ENCODE measurements at regions not wholly inside any gene's neighbourhood (a gene's known extent, or its start where the extent isn't known, plus 50 kb on each side); places are given as distances from the start of the nearest gene placed in this dataset.

DNA sequence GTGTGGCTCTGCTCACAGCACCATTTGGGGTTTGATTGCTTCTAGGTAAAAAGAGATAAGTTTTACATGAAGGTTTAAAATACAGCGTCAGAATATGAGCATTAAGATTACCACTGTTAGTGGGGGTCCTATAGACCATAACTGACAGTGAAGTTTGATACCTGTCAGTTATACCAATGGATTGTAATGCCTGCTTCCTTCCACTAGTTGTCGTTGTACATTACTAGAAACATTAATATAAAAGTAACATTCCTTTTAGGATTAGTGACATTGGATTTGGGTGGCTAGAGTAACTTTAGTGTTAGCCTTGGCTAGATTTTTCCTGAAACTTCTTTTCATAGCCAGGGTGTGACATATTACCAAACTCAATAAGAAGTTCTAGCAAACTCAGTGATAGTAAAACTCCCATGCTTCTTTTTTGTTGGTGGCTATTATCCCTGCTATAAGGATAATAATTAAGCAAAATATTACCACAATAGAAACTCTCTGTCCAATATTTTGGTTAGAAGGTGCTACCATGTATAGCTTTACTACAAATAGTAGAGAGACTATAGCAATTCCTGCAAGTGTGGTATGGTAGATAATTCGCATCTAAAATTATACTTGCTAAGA, 57.1 kb downstream of the FAM181B start:
- DNase-seq = no peak

DNA sequence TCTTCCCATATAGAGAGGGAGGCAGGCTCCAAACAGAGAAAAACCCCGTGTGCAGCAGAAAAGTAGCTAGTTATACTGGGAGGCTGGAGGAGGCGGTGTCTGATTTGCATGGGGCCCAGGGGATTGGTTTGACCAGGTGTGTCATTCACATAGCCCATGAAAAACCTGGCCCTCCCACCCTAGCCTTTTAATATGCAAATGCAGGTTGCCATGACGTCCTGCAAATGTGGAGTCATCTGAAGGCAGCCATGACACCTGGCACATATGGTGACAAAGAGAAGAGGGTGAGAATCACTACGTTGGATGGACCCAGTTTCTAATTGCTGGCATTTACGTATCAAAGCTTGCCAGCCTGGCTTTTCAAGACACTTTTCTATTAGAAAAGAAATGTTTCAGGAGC, 57.8 kb downstream of the FAM181B start:
- no peak for DNase-seq

DNA sequence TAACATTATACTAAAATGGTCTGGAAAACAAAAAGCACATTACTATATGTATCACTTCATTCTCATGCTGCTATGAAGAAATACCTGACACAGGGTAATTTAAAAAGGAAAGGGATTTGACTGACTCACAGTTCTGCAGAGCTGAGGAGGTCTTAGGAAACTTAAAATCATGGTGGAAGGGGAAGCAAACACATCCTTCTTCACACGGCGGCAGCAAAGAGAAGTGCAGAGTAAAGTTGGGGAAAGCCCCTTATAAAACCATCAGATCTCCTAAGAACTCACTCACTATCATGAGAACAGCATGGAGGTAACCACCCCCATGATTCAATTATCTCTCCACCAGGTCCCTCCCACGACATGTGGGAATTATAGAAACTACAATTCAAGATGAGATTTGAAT, 60.0 kb downstream of the FAM181B start:
- DNase-seq = no peak

DNA sequence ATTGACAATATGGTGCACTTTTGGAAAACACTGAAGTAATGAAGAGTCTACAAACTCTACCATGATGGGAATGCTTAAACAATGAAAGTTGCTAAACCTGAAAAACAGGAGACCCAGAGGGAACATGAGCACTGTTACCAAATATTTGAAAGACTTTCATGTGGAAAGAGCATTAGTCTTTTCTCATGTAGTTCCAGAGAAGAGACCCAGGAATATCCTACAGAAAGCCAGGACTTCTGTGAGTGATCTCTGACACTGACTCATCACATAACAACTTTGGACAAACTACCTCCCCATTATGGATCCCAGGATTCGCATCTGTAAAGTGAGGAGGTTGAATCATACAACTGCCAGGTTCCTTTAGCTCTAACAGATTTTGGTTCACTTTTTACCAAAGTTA, 62.2 kb downstream of the FAM181B start:
- no peak for DNase-seq

DNA sequence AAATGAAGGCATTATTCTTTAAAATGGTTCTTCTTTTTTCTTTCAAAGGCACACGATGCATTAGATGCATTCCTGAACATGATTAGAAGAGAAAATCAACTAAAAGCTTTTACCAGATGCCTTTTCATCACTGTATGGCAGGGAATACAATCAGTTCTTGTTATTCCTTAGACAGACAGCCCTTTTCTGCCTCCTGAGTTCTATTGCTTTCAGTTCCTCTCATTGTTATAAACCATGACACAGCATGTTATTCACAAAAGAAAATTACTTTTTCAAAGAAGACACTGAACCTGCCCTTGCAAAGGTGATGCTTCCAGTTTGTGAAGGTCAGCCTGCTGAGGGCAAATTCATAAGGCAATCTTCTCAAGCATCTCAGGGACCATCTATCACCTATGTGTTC, 70.1 kb downstream of the FAM181B start:
- no peak for DNase-seq

DNA sequence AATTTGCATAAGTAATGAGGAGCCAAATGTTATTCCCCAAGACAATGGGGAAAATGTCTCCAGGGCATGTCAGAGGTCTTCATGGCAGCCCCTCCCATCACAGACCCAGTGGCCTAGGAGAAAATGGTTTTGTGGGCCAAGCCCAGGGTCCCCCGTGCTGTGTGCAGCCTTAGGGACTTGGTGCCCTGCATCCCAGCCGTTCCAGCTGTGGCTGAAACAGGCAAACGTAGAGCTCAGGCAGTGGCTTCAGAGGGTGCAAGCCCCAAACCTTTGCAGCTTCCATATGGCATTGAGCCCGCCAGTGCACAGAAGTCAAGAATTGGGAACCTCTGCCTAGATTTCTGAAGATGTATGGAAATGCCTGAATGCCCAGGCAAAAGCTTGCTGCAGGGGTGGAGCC, 79.9 kb downstream of the FAM181B start:
- DNase-seq = no peak

DNA sequence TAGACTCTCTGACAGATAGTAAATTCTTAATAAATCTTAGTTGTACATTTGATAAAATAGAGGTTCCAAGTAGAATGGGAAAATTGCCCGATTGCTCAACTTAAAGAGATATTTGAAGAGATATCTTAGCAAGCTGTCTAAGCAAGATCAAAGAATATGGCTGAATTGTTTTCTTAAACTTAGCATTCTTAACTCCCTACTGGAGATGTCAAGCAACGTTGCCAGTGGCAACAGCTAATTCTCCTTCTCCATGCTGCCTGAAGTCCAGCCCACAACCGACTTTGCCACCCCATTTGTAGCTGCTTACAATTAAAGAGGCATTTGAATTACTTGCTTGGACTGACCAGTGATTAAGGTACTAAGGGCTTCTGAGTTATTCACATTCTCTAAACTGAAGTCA, 94.4 kb downstream of the FAM181B start:
- DNase-seq = no peak

DNA sequence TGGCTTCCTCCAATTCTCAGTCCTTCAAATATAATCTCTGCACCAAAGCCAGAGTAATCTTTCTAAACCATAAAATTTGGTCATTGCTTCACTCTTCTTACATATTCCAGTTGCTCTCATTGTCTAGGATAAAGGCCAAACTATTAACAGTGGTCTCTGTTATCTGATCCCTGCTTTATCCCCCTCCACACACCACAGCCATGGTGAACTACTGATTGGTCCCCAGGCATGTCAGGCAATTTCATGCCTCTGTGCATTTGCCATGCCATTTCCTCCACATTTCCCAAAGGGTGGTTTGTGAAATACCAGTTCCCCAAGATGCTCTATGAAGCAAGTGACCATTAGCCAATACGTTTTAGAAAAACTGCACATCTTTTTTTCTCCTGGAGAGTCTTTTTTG, 97.0 kb downstream of the FAM181B start:
- no peak for DNase-seq

DNA sequence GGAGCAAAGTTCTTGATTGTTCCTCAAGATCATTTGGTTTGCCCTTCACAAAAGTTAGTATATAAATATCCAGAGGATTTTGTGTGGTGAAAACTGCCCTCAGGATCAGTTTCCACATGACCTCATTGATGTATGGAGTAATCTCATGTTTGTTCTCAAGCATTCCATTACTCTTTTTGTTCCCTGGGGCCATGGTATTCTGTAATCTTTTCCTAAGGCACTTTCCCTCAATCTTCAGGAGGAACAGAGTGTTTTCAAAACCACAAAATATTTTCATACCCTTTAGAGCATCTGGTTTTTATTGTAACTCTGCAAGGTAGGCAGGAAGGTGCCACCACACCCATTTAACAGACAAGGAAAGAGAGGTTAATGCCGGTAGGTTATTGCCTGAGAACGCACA, 99.6 kb downstream of the FAM181B start:
- no peak for DNase-seq

DNA sequence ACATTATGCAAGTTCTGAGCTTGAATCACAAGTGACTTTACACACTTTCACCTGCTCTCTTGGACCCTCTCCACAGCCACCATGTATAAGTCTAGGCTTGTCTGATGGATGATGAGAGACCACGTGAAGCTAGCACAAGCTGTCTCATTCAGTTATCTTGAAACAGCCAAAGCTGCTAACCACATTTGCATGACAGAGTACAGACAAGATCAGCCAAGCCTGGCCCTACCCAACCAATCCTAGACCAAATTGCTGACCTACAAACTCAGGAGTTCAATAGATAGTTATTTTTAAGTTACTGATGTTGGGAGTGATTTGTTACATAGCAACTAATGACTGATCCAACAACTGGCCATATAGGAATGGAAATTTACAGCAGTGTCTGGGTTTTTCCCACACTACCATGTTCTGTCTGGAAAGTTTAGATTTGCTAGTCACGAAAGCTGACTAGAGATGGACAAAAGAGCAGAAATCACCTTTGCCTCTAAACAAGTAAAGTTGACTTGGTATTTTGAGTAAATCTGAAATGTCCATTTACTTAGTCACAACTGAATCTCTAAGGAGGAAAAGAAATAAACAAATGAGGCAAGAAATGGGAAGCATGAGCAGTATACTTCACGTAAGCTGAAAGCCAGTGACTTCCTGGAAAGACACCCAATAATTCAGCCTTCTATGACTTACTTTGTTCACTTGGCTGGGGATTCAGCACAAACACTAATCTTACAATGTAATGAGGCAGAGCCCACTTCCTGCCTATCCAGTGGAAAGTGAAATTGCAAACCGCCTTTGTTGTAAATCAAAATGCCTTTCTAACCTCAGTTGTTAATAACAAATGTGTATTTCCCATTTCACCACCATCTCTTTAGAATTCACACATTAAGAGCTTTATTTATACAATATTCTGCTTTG, 101.7 kb downstream of the FAM181B start:
- no peak for DNase-seq

DNA sequence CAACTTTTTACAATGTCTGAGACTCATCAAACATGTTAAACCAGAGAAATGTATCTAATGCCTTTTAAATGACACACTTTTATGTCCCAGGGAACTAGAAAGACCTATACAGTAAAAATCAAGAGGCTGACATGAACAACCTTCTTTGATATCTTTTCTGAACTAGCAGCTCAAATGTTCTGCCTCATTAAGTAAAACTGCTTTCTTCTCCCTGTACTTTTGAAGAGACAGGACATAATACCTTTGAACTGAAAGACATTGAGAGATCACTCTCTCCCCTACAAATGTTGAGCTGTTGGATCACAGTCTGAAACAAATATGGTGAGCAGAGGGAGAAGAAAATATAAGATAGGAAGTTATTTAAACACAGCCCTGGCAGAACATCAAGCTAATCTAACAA, 123.0 kb downstream of the FAM181B start:
- DNase-seq = no peak

DNA sequence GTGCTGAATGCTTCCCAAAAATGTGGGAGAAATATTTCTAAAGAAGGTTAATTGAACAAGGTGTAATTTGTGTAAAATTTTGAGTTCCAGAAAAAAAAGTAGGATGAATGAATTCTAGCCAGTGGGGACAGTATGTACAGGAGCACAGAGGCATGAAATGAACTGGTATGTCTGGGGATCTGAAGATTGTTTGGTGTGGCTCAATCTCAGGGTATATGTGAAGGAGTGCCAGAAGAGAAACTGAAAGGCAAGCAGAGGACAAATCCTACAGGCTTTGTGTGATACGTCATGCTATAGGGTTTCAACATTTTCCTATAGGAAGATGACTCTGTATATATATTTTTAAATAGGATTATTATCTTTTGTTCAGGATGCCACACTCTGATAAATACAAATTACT, 126.9 kb downstream of the FAM181B start:
- no peak for DNase-seq

DNA sequence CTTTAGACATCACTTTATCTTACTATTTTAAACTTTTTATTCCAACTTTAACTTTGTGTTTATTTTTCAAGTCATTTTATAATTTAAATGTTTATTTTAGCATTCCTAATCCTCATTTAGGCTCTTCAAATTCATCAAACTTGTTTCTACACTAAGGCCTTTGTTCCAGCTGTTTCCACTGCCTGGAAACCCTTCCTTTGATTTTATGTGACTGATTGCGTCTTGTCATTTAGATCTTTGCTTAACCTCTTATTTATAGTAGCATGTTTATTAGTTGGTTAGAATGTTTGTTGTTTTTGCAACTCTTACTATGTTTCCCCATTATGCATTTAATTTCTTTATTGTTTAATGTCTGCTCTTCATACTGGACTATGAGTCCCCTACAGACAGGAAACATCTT, 132.0 kb downstream of the FAM181B start:
- DNase-seq = no peak

DNA sequence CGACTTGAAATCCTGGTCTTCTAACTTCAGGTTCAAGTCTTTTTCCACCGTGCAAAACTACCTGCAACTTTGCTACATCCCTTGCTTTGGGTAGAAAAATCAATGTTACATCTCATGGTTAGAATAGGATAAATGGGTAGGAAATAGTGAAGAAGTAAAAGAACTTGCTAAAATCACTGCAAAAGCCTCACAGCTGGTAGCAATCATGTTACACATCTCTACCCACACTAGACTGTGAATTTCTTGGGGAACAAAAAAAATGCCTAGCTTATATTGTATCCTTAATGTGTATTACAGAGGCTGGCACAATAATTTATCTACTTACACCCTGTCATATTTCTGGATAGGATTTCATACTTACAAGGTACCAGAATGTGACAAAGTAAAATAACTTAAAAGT, 133.8 kb downstream of the FAM181B start:
- no peak for DNase-seq

DNA sequence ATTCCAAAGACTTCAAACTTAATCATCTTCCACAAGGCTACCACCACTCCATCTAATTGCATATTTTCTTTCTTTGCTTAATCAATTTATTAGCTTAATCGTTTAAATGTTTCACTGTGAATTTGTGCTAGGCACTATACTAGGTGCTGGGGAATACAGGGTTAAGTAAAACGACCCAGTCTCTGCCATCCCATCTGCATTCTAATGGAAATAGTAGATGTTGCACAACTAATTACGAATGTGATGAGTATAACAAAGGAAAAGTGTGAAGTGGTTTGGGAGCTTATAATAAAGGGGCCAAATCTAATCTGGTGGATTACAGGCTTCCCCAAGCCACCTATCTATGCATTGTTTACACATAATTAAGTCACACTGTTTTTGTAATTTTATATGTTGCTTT, 147.1 kb downstream of the FAM181B start:
- no peak for DNase-seq

DNA sequence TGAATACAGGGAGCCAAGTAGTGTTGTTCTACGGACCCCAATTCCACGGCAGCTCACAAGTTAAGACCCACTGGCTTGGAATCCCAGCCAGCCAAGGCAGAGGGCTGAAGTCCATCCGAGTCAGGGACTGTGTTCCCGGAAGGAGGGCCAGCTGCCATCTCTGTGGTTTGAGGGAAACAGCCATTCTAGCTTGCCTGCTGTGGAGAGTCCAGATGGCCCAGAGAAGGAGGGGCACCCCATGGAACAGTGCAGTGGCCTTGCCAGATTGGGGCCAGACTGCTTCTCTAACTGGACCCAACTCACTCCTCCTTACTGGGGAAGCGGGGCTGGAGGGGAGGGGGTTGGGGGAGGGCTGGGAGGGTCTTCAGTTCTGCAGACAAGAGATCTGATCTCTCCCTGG, 156.4 kb downstream of the FAM181B start:
- DNase-seq = no peak

DNA sequence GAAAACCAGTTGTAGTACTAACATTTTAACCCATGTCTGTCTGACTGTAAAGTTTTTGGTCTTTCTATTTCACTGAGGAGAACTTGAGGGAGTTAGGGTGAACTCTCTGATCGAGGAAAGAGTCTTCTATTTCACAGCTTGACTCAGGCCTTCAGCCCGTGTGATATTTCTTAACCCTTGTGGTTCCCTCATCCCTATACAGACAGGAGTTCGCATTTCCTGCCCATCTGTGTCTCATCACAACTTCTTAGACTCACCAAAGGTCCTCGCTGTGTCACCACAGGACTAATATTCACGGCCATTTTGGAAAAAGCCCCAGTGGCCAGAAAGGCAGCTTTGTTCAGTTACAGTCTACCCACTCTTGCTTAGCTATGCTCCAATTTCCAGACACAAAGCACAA, 172.8 kb downstream of the FAM181B start:
- DNase-seq = no peak

DNA sequence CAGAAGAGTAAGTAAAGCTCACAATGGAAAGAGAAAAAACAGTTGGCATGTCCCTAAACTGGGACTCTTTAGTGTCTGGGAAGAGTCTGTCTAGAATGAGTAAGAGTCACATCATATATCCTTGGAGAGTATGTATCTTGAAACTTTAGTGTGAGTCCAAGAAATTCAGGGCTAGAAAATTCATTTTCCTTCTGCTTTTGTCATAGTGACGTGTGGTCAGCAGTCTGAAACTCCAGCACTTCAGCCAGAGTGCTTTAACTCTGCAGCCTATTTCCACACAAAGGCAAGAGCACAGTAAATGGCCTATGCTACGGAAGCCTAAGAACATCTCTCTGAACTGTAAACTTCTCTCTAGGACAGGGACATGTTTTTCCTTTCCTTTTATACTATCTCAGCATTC, 174.1 kb downstream of the FAM181B start:
- no peak for DNase-seq

DNA sequence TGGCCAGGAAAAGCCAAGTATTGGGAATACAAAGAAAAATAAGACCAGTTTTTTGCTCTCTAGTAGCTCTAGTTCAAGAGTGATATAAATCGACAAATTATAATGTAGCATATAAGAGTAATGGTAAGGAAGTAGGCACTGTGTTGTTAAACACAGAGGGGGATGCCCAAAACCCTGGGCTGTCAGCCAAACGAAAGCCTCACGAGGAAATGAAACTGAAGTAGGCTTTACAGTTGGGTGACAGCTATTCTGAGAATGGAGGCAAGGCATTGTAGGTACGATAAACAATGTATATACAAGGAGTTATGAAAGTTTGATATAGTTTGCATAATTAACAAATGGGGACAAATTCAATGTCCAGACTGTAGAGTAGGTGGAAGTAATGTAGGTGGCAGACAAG, 176.4 kb downstream of the FAM181B start:
- no peak for DNase-seq

DNA sequence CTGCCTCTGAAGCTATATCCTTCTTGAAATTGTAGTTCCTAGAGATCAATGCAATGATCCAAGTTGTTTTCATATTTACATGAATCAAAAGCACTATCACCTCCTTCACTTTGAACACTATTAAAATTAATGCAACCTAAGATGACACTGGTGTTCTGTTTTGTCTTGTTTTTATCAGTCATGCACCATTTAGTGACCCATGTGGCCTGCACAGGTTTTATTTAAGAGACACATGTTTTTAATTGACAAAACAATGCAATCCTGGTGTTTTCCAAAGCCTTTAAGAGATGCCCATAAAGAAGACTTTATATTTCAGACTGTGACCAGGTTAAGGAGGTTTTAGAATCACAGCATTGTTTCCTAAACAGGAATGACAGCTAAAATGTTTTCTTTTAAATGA, 177.5 kb downstream of the FAM181B start:
- no peak for DNase-seq

DNA sequence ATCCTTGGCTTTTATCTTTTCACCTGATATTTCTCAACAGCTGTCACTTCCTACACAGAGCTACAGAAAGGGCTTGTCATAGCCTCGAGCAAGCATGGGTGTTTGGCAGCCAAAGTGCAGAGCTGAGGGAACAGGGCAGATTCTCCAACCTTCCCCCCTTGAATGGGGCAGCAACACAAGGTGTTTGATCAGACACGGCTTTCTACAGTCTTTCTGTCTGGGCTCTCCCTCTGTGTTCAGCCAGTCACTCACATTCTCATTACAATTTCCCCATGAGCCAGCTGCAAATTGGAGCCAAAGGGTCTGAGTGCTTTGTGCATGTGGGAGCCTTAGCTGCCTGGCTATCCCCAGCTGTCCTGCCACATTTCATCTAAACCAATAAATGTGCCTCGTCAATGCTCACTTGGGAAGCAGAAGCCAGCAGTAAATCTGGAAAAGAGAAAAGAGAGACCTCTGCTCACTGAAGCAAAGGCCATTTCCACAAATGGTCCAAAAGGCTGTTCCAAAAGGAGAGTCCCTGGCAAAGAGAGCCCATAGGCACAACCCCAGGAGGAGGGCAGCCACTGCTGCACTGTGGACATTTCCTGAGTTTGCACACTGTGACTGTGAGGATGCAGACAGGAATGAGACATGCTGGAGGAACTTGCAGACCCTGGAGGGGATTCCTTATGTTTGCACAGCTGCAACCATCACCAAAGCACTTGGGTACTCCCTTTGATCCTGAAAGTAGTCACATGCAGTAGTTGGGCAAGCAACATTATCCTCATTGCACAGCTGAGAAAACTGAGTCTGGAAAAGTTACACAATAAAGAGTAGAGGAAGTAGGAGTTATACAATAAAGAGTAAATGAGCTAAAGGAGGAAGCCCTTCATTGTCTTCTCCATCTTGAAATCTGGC, 186.8 kb downstream of the FAM181B start:
- DNase-seq = no peak

DNA sequence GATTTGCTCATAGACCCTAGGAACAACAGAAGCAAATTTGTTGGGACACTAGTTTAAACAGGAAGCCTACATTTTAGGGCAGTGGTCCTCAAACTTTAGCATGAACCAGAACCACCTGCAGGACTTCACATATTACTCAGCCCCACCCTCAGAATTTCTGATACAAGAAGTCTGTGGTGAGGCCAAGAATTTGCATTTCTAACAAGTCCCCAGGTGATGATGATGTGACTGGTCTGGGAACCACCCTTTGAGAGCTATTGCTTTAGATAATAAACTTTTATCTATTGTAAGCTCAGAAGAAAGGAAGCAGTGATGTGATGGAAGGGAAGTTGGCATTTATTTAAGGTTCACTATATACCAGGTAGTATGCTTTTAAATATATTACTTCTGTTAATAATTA, 194.0 kb downstream of the FAM181B start:
- DNase-seq = no peak

DNA sequence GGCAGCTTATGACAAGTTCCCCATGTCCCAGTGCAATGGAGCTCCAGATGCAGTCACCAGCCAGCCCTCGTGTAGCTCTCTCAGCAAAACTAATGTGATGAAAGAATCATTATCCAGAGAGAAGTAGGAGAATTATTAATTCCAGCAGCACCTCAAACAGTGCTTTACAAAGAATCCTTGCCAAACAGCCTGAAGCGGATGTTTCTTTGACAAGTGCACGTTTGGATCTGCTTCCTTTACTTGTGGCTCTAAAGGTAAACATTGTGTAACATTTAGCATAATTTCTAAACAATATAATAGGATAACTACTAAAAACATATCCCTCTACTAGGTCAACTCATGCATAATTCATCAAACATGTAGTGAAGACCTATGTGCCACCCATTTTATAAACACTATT, 197.0 kb downstream of the FAM181B start:
- no peak for DNase-seq
